SJCRH30 (cell line): ENCODE measurements at regions not wholly inside any gene's neighbourhood (a gene's known extent, or its start where the extent isn't known, plus 50 kb on each side); places are given as distances from the start of the nearest gene placed in this dataset.

Experiments used
- DNase-seq, 2 experiments: peaks; one replicate each; pipeline ENCODE4 v3.0.0-alpha.2; 2015 to 2020
- H3K27ac ChIP-seq: fragments of 250-450 bp; sonication (Bioruptor Pico); 2 replicates; pipeline ENCODE4 v1.5.1; 2020; ENCODE audit warnings: mild to moderate bottlenecking, moderate library complexity
- H3K27me3 ChIP-seq: fragments of 250-450 bp; sonication (Bioruptor Pico); 2 replicates; pipeline ENCODE4 v1.5.1; 2020; ENCODE audit warnings: mild to moderate bottlenecking, moderate library complexity
- H3K36me3 ChIP-seq: fragments of 250-450 bp; sonication (Bioruptor Pico); 2 replicates; pipeline ENCODE4 v1.5.1; 2020; ENCODE audit warnings: mild to moderate bottlenecking, moderate library complexity
- H3K4me1 ChIP-seq: fragments of 250-450 bp; sonication (Bioruptor Pico); 2 replicates; pipeline ENCODE4 v1.5.1; 2020; ENCODE audit warnings: mild to moderate bottlenecking, moderate library complexity
- H3K4me3 ChIP-seq: fragments of 250-450 bp; sonication (Bioruptor Pico); 2 replicates; pipeline ENCODE4 v1.5.1; 2020; ENCODE audit warnings: mild to moderate bottlenecking, moderate library complexity
- H3K9me3 ChIP-seq: fragments of 250-450 bp; sonication (Bioruptor Pico); replicated peaks from 2 replicates; pipeline ENCODE4 v1.5.1; 2020; ENCODE audit warnings: mild to moderate bottlenecking, moderate library complexity

GRCh38 chr4:173859091-173859713, 329.2 kb upstream of the HAND2 start:
- H3K27me3 ChIP-seq = no peaks in the 10 kb centered on the region
- H3K36me3 ChIP-seq = no peaks in the 10 kb centered on the region
- H3K9me3 ChIP-seq = no peaks in the 10 kb centered on the region
- H3K4me1 ChIP-seq = no peaks in the 10 kb centered on the region
- H3K27ac ChIP-seq = no peak overlapping the region
- no peak for DNase-seq
- H3K4me3 ChIP-seq = no peak overlapping the region

GRCh38 chr4:173858471-173858870, 328.4 kb upstream of the HAND2 start:
- Histone ChIP-seq H3K4me1 (no peaks in the 10 kb centered on the region), H3K27ac (no peak overlapping the region), H3K27me3 (no peaks in the 10 kb centered on the region), H3K36me3 (no peaks in the 10 kb centered on the region), H3K9me3 (no peaks in the 10 kb centered on the region), H3K4me3 (no peak overlapping the region)
- no peak for DNase-seq

GRCh38 chr4:173857828-173858227, 327.8 kb upstream of the HAND2 start:
- no peaks in the 10 kb centered on the region for H3K4me1 ChIP-seq
- H3K9me3 ChIP-seq = no peaks in the 10 kb centered on the region
- no peak overlapping the region for H3K4me3 ChIP-seq
- no peaks in the 10 kb centered on the region for H3K36me3 ChIP-seq
- no peak for DNase-seq
- no peak overlapping the region for H3K27ac ChIP-seq
- no peaks in the 10 kb centered on the region for H3K27me3 ChIP-seq

- no peak overlapping the region for H3K27ac ChIP-seq
- no peak overlapping the region for H3K4me3 ChIP-seq
- H3K27me3 ChIP-seq = no peaks in the 10 kb centered on the region
- no peak for DNase-seq
- no peaks in the 10 kb centered on the region for H3K36me3 ChIP-seq
- no peaks in the 10 kb centered on the region for H3K9me3 ChIP-seq
- no peaks in the 10 kb centered on the region for H3K4me1 ChIP-seq
Measured at GRCh38 chr4:173855015-173855414, 325.0 kb upstream of the HAND2 start.

GRCh38 chr4:173852775-173853174, 322.7 kb upstream of the HAND2 start:
- no peak for DNase-seq
- no peaks in the 10 kb centered on the region for H3K9me3 ChIP-seq
- no peaks in the 10 kb centered on the region for H3K36me3 ChIP-seq
- H3K27me3 ChIP-seq = no peaks in the 10 kb centered on the region
- H3K4me3 ChIP-seq = no peak overlapping the region
- H3K27ac ChIP-seq = no peak overlapping the region
- H3K4me1 ChIP-seq = no peaks in the 10 kb centered on the region

- no peaks in the 10 kb centered on the region for H3K36me3 ChIP-seq
- H3K9me3 ChIP-seq = no peaks in the 10 kb centered on the region
- H3K27me3 ChIP-seq = no peaks in the 10 kb centered on the region
- no peak overlapping the region for H3K4me3 ChIP-seq
- H3K27ac ChIP-seq = no peak overlapping the region
- DNase-seq = no peak
- H3K4me1 ChIP-seq = no peaks in the 10 kb centered on the region
Measured at GRCh38 chr4:173845580-173845979, 315.6 kb upstream of the HAND2 start.

- Histone ChIP-seq H3K27me3 (no peaks in the 10 kb centered on the region), H3K36me3 (no peaks in the 10 kb centered on the region), H3K9me3 (no peaks in the 10 kb centered on the region), H3K4me3 (no peak overlapping the region), H3K4me1 (no peaks in the 10 kb centered on the region), H3K27ac (no peak overlapping the region)
- no peak for DNase-seq
Measured at GRCh38 chr4:173839865-173840264, 309.8 kb upstream of the HAND2 start.

- DNase-seq = no peak
- no peaks in the 10 kb centered on the region for H3K36me3 ChIP-seq
- H3K27ac ChIP-seq = no peak overlapping the region
- no peaks in the 10 kb centered on the region for H3K27me3 ChIP-seq
- no peak overlapping the region for H3K4me3 ChIP-seq
- H3K9me3 ChIP-seq = no peaks in the 10 kb centered on the region
- H3K4me1 ChIP-seq = no peaks in the 10 kb centered on the region
Measured at GRCh38 chr4:173837517-173837916, 307.5 kb upstream of the HAND2 start.

- Histone ChIP-seq H3K4me3 (no peak overlapping the region), H3K27ac (no peak overlapping the region), H3K9me3 (no peaks in the 10 kb centered on the region), H3K4me1 (no peaks in the 10 kb centered on the region), H3K27me3 (no peaks in the 10 kb centered on the region), H3K36me3 (no peaks in the 10 kb centered on the region)
- DNase-seq = no peak
Measured at GRCh38 chr4:173835903-173836302, 305.9 kb upstream of the HAND2 start.

GRCh38 chr4:173834151-173834550, 304.1 kb upstream of the HAND2 start:
- no peaks in the 10 kb centered on the region for H3K9me3 ChIP-seq
- no peak for DNase-seq
- no peaks in the 10 kb centered on the region for H3K27me3 ChIP-seq
- H3K4me1 ChIP-seq = no peaks in the 10 kb centered on the region
- H3K4me3 ChIP-seq = no peak overlapping the region
- no peak overlapping the region for H3K27ac ChIP-seq
- H3K36me3 ChIP-seq = no peaks in the 10 kb centered on the region

- Histone ChIP-seq H3K4me1 (no peaks in the 10 kb centered on the region), H3K36me3 (no peaks in the 10 kb centered on the region), H3K27ac (no peak overlapping the region), H3K4me3 (no peak overlapping the region), H3K9me3 (no peaks in the 10 kb centered on the region), H3K27me3 (no peaks in the 10 kb centered on the region)
- no peak for DNase-seq
Measured at GRCh38 chr4:173829565-173829964, 299.5 kb upstream of the HAND2 start.

GRCh38 chr4:173827707-173828106, 297.7 kb upstream of the HAND2 start:
- Histone ChIP-seq H3K27me3 (no peaks in the 10 kb centered on the region), H3K27ac (no peak overlapping the region), H3K9me3 (no peaks in the 10 kb centered on the region), H3K4me1 (no peaks in the 10 kb centered on the region), H3K4me3 (no peak overlapping the region), H3K36me3 (no peaks in the 10 kb centered on the region)
- no peak for DNase-seq

- Histone ChIP-seq H3K27ac (no peak overlapping the region), H3K4me3 (no peak overlapping the region)
Measured at GRCh38 chr4:173821876-173822275, 291.8 kb upstream of the HAND2 start.

GRCh38 chr4:173821036-173821435, 291.0 kb upstream of the HAND2 start:
- no peaks in the 10 kb centered on the region for H3K4me1 ChIP-seq
- H3K36me3 ChIP-seq = no peaks in the 10 kb centered on the region
- H3K27ac ChIP-seq = no peak overlapping the region
- DNase-seq = no peak
- no peaks in the 10 kb centered on the region for H3K27me3 ChIP-seq
- H3K9me3 ChIP-seq = no peaks in the 10 kb centered on the region
- H3K4me3 ChIP-seq = no peak overlapping the region

More at GRCh38 chr4:173821876-173822275, 291.8 kb upstream of the HAND2 start:
- H3K9me3 ChIP-seq = no peaks in the 10 kb centered on the region
- DNase-seq = no peak
- no peaks in the 10 kb centered on the region for H3K4me1 ChIP-seq
- no peaks in the 10 kb centered on the region for H3K36me3 ChIP-seq
- H3K27me3 ChIP-seq = no peaks in the 10 kb centered on the region

GRCh38 chr4:173807347-173807746, 277.3 kb upstream of the HAND2 start:
- no peaks in the 10 kb centered on the region for H3K9me3 ChIP-seq
- H3K36me3 ChIP-seq = no peaks in the 10 kb centered on the region
- H3K27ac ChIP-seq = no peak overlapping the region
- no peak overlapping the region for H3K4me3 ChIP-seq
- DNase-seq = no peak
- no peaks in the 10 kb centered on the region for H3K27me3 ChIP-seq
- no peaks in the 10 kb centered on the region for H3K4me1 ChIP-seq

- Histone ChIP-seq H3K36me3 (no peaks in the 10 kb centered on the region), H3K4me1 (no peaks in the 10 kb centered on the region)
- DNase-seq = no peak
Measured at GRCh38 chr4:173805884-173806283, 275.9 kb upstream of the HAND2 start.

More at GRCh38 chr4:173805884-173806283, 275.9 kb upstream of the HAND2 start:
- Histone ChIP-seq H3K9me3 (no peaks in the 10 kb centered on the region), H3K27me3 (no peaks in the 10 kb centered on the region), H3K4me3 (no peak overlapping the region), H3K27ac (no peak overlapping the region)
